Calu3 (cell line): ENCODE measurements at regions not wholly inside any gene's neighbourhood (a gene's known extent, or its start where the extent isn't known, plus 50 kb on each side); places are given as distances from the start of the nearest gene placed in this dataset.

Experiments
- BruUV-seq: library from RNA; stranded (reverse); fragments of 400-500 nt; replicated peaks from 2 replicates; lab custom pipeline; 2021; lab: Mats Ljungman, UMichigan
- CTCF ChIA-PET: fragments of 300-600 bp; sonication (Branson Sonifier 250); formaldehyde crosslinking; loops from one replicate; lab custom pipeline; 2022; ENCODE audit warnings: antibody characterized with exemption; lab: Charles Lee
- DNase-seq: peaks from one replicate; pipeline ENCODE4 v3.0.0; 2022
- H3K27ac Mint-ChIP-seq: one replicate; pipeline ENCODE4 v1.8.0; 2022; ENCODE audit warnings: mixed read lengths; ENCODE audit not compliant: unreplicated experiment
- H3K27me3 Mint-ChIP-seq: one replicate; pipeline ENCODE4 v1.8.0; 2022; ENCODE audit warnings: mixed read lengths; ENCODE audit not compliant: unreplicated experiment
- H3K36me3 Mint-ChIP-seq: one replicate; pipeline ENCODE4 v1.8.0; 2022; ENCODE audit warnings: mild to moderate bottlenecking, moderate library complexity, mixed read lengths; ENCODE audit not compliant: insufficient read depth, unreplicated experiment
- H3K4me1 Mint-ChIP-seq: one replicate; pipeline ENCODE4 v1.8.0; 2022; ENCODE audit warnings: mild to moderate bottlenecking, low read depth, mixed read lengths; ENCODE audit not compliant: unreplicated experiment
- H3K4me3 Mint-ChIP-seq: one replicate; pipeline ENCODE4 v1.8.0; 2022; ENCODE audit warnings: mild to moderate bottlenecking, low read depth, moderate library complexity, mixed read lengths; ENCODE audit not compliant: unreplicated experiment
- H3K9me3 Mint-ChIP-seq: one replicate; pipeline ENCODE4 v1.8.0; 2022; ENCODE audit warnings: low read depth, mixed read lengths; ENCODE audit not compliant: unreplicated experiment
- CTCF ChIP-seq: fragments of 200-600 bp; IDR thresholded peaks from one replicate; pipeline ENCODE4 v1.8.0; 2022; ENCODE audit warnings: antibody characterized with exemption; ENCODE audit not compliant: unreplicated experiment
- intact Hi-C: fragments of 100-400 bp; cut with micrococcal nuclease; formaldehyde crosslinking; loops from one replicate; pipeline ENCODE4 v1.10.0; 2022; ENCODE audit not compliant: unreplicated experiment

- Mint-ChIP-seq H3K4me1 (peaks cover 9% of the 10 kb centered on the region), H3K27me3 (no peaks in the 10 kb centered on the region)
Observed at GRCh38 chr4:22895482-22895881, 202.7 kb downstream of the GBA3 start.

GRCh38 chr4:22884157-22884556, 191.4 kb downstream of the GBA3 start:
- H3K27me3 Mint-ChIP-seq: no peaks in the 10 kb centered on the region
- H3K27ac Mint-ChIP-seq: no peak overlapping the region
- DNase-seq: no peak
- no TSS peak for BruUV-seq
- intact Hi-C loops: no loop called here
- H3K36me3 Mint-ChIP-seq: no peaks in the 10 kb centered on the region
- CTCF ChIA-PET: no interaction called here
- H3K4me1 Mint-ChIP-seq: no peaks in the 10 kb centered on the region
- TF ChIP-seq CTCF: no peak
- peaks cover 3% of the 10 kb centered on the region for H3K9me3 Mint-ChIP-seq
- H3K4me3 Mint-ChIP-seq: no peak overlapping the region

More at GRCh38 chr4:22895482-22895881, 202.7 kb downstream of the GBA3 start:
- no peak for DNase-seq
- Mint-ChIP-seq H3K27ac (no peak overlapping the region), H3K9me3 (peaks cover 2% of the 10 kb centered on the region), H3K36me3 (no peaks in the 10 kb centered on the region), H3K4me3 (no peak overlapping the region)
- CTCF ChIA-PET: no interaction called here
- TF ChIP-seq CTCF: no peak
- intact Hi-C loops: loop anchor here (5.0 kb wide), 2 partner anchors 67 to 242 kb away; no protein-coding TSS in a partner anchor
- BruUV-seq: no TSS peak

- BruUV-seq: no TSS peak
- H3K4me1 Mint-ChIP-seq: no peaks in the 10 kb centered on the region
- H3K9me3 Mint-ChIP-seq: no peaks in the 10 kb centered on the region
- no peaks in the 10 kb centered on the region for H3K27me3 Mint-ChIP-seq
- no peak for TF ChIP-seq CTCF
- intact Hi-C loops: no loop called here
- no peak overlapping the region for H3K4me3 Mint-ChIP-seq
- H3K36me3 Mint-ChIP-seq: no peaks in the 10 kb centered on the region
- H3K27ac Mint-ChIP-seq: no peak overlapping the region
- CTCF ChIA-PET: no interaction called here
- no peak for DNase-seq
Observed at GRCh38 chr4:22881411-22881810, 188.7 kb downstream of the GBA3 start.

- CTCF ChIA-PET: no interaction called here
- no peak for TF ChIP-seq CTCF
- BruUV-seq: no TSS peak
- Mint-ChIP-seq H3K4me3 (no peak overlapping the region), H3K27me3 (no peaks in the 10 kb centered on the region), H3K27ac (no peak overlapping the region), H3K4me1 (no peaks in the 10 kb centered on the region), H3K36me3 (no peaks in the 10 kb centered on the region), H3K9me3 (peaks cover 3% of the 10 kb centered on the region)
- no peak for DNase-seq
- intact Hi-C loops: no loop called here
Observed at GRCh38 chr4:22877486-22878052, 184.8 kb downstream of the GBA3 start.
